Thymus (tissue), 11 donors: ENCODE measurements at regions not wholly inside any gene's neighbourhood (a gene's known extent, or its start where the extent isn't known, plus 50 kb on each side); places are given as distances from the start of the nearest gene placed in this dataset.
"Not testable (repeated sequence)": the region's sequence is repeated elsewhere in the genome, so short reads cannot be mapped to it uniquely, and the experiment has no call there.

Source experiments
- DNase-seq, 9 donors: peaks; one replicate each; pipeline ENCODE4 v3.0.0-alpha.2; 2013; ENCODE audit warnings: low spot score in 9 of 9, low read depth in 6 of 9, missing footprints in 1 of 9
- H3K27ac ChIP-seq, 2 donors: one replicate each; pipeline ENCODE4 v1.5.1; 2013; ENCODE audit warnings: control low read depth in 1 of 2, low read depth in 1 of 2, low read length in 1 of 2, mild to moderate bottlenecking in 1 of 2, moderate library complexity in 1 of 2
- H3K27me3 ChIP-seq, 2 donors: one replicate each; pipeline ENCODE4 v1.5.1; 2013; ENCODE audit warnings: low read length in 1 of 2; ENCODE audit not compliant: control insufficient read depth in 2 of 2, insufficient read depth in 1 of 2
- H3K36me3 ChIP-seq, 2 donors: one replicate each; pipeline ENCODE4 v1.5.1; 2013; ENCODE audit warnings: low read length in 1 of 2, mild to moderate bottlenecking in 1 of 2, moderate library complexity in 1 of 2; ENCODE audit not compliant: control insufficient read depth in 2 of 2, insufficient read depth in 2 of 2
- H3K4me1 ChIP-seq, 2 donors: one replicate each; pipeline ENCODE4 v1.5.1; 2013; ENCODE audit warnings: low read length in 2 of 2; ENCODE audit not compliant: control insufficient read depth in 2 of 2, insufficient read depth in 2 of 2
- H3K4me3 ChIP-seq, 2 donors: one replicate each; pipeline ENCODE4 v1.5.1; 2013; ENCODE audit warnings: low read length in 2 of 2, control low read depth in 1 of 2, mild to moderate bottlenecking in 1 of 2
- H3K9me3 ChIP-seq, 2 donors: one replicate each; pipeline ENCODE4 v1.5.1; 2013; ENCODE audit warnings: low read length in 1 of 2, mild to moderate bottlenecking in 1 of 2; ENCODE audit not compliant: control insufficient read depth in 2 of 2, insufficient read depth in 1 of 2
- WGBS: extraction: QIAGEN DNeasy Blood & Tissue Kit; methylation state at CpG from one replicate; pipeline ENCODE4 v1.1.7; 2013; 5-methylcytosine and 5-hydroxymethylcytosine counted together
- donor health status: healthy.

GRCh38 chr3:153370680-153371079, 208.7 kb downstream of the RAP2B start:
- Histone ChIP-seq H3K4me3 (no peak overlapping the region), H3K27me3 (no peaks in the 10 kb centered on the region), H3K4me1 (no peaks in the 10 kb centered on the region), H3K9me3 (peaks cover 0 to 12% of the 10 kb centered on the region in 2 donors), H3K27ac (no peak overlapping the region), H3K36me3 (no peaks in the 10 kb centered on the region)
- DNase-seq, result no peak
- WGBS, result 95% methylated on average over 1 of the region's 1 CpG

- no peak for DNase-seq
- no peaks in the 10 kb centered on the region for H3K36me3 ChIP-seq
- H3K9me3 ChIP-seq, result peaks cover 0 to 13% of the 10 kb centered on the region in 2 donors
- H3K27ac ChIP-seq, result no peak overlapping the region
- 96% methylated on average over 5 of the region's 5 CpGs for WGBS
- H3K27me3 ChIP-seq, result no peaks in the 10 kb centered on the region
- no peak overlapping the region for H3K4me3 ChIP-seq
- no peaks in the 10 kb centered on the region for H3K4me1 ChIP-seq
Measured at GRCh38 chr3:153372326-153372725, 210.3 kb downstream of the RAP2B start.

- H3K4me1 ChIP-seq, result no peaks in the 10 kb centered on the region
- H3K36me3 ChIP-seq, result no peaks in the 10 kb centered on the region
- no peak overlapping the region for H3K27ac ChIP-seq
- no peaks in the 10 kb centered on the region for H3K27me3 ChIP-seq
- no peak overlapping the region for H3K4me3 ChIP-seq
- DNase-seq, result peak in 1 of 9 donors; percentile 19
- peaks cover 0 to 17% of the 10 kb centered on the region in 2 donors for H3K9me3 ChIP-seq
- WGBS, result 7% methylated on average over 2 of the region's 2 CpGs
Measured at GRCh38 chr3:153373606-153374005, 211.6 kb downstream of the RAP2B start.

- WGBS, result 95% methylated on average over 20 of the region's 24 CpGs
- H3K9me3 ChIP-seq, H3K4me1 ChIP-seq, DNase-seq, H3K4me3 ChIP-seq, H3K27ac ChIP-seq, H3K27me3 ChIP-seq, H3K36me3 ChIP-seq: not testable (repeated sequence)
Measured at GRCh38 chr3:153378366-153378765, 216.3 kb downstream of the RAP2B start.

- Histone ChIP-seq H3K27me3 (no peaks in the 10 kb centered on the region), H3K36me3 (no peaks in the 10 kb centered on the region), H3K4me3 (no peak overlapping the region), H3K4me1 (no peaks in the 10 kb centered on the region), H3K27ac (no peak overlapping the region), H3K9me3 (peaks cover 0 to 4% of the 10 kb centered on the region in 2 donors)
- 89% methylated on average over 1 of the region's 1 CpG for WGBS
- DNase-seq, result no peak
Measured at GRCh38 chr3:153379516-153379915, 217.5 kb downstream of the RAP2B start.

- Histone ChIP-seq H3K27ac (no peak overlapping the region), H3K4me1 (no peaks in the 10 kb centered on the region), H3K4me3 (no peak overlapping the region), H3K36me3 (no peaks in the 10 kb centered on the region), H3K9me3 (no peaks in the 10 kb centered on the region), H3K27me3 (no peaks in the 10 kb centered on the region)
- DNase-seq, result peak in 2 of 9 donors; percentile 13 to 29
Measured at GRCh38 chr3:153385343-153385742, 223.3 kb downstream of the RAP2B start.

- WGBS, result 94% methylated on average over 2 of the region's 2 CpGs
- Histone ChIP-seq H3K27me3 (no peaks in the 10 kb centered on the region), H3K4me3 (no peak overlapping the region), H3K4me1 (no peaks in the 10 kb centered on the region), H3K27ac (no peak overlapping the region), H3K36me3 (no peaks in the 10 kb centered on the region), H3K9me3 (no peaks in the 10 kb centered on the region)
- DNase-seq, result no peak
Measured at GRCh38 chr3:153392363-153392762, 230.3 kb downstream of the RAP2B start.

- Histone ChIP-seq H3K27me3 (no peaks in the 10 kb centered on the region), H3K4me1 (no peaks in the 10 kb centered on the region), H3K36me3 (no peaks in the 10 kb centered on the region), H3K27ac (no peak overlapping the region), H3K9me3 (no peaks in the 10 kb centered on the region), H3K4me3 (no peak overlapping the region)
- WGBS, result 98% methylated on average over 1 of the region's 1 CpG
- DNase-seq, result no peak
Measured at GRCh38 chr3:153394017-153394416, 232.0 kb downstream of the RAP2B start.

- 96% methylated on average over 2 of the region's 2 CpGs for WGBS
- no peak overlapping the region for H3K4me3 ChIP-seq
- H3K9me3 ChIP-seq, result no peaks in the 10 kb centered on the region
- no peaks in the 10 kb centered on the region for H3K36me3 ChIP-seq
- DNase-seq, result no peak
- H3K27ac ChIP-seq, result no peak overlapping the region
- H3K4me1 ChIP-seq, result no peaks in the 10 kb centered on the region
- no peaks in the 10 kb centered on the region for H3K27me3 ChIP-seq
Measured at GRCh38 chr3:153396581-153396980, 234.6 kb downstream of the RAP2B start.

- no peak for DNase-seq
- 50% methylated on average over 2 of the region's 2 CpGs for WGBS
- no peaks in the 10 kb centered on the region for H3K36me3 ChIP-seq
Measured at GRCh38 chr3:153397794-153398193, 235.8 kb downstream of the RAP2B start.

More at GRCh38 chr3:153397794-153398193, 235.8 kb downstream of the RAP2B start:
- no peaks in the 10 kb centered on the region for H3K9me3 ChIP-seq
- no peaks in the 10 kb centered on the region for H3K27me3 ChIP-seq
- H3K27ac ChIP-seq, result no peak overlapping the region
- no peak overlapping the region for H3K4me3 ChIP-seq
- no peaks in the 10 kb centered on the region for H3K4me1 ChIP-seq
